HG02981 (cell line): ENCODE measurements at regions not wholly inside any gene's neighbourhood (a gene's known extent, or its start where the extent isn't known, plus 50 kb on each side); places are given as distances from the start of the nearest gene placed in this dataset.

Experiments
- ATAC-seq: cut with Tn5 transposase; IDR thresholded peaks from one replicate; pipeline ENCODE4 v1.9.1; 2021; ENCODE audit warnings: mild to moderate bottlenecking, moderate library complexity; ENCODE audit not compliant: unreplicated experiment

DNA sequence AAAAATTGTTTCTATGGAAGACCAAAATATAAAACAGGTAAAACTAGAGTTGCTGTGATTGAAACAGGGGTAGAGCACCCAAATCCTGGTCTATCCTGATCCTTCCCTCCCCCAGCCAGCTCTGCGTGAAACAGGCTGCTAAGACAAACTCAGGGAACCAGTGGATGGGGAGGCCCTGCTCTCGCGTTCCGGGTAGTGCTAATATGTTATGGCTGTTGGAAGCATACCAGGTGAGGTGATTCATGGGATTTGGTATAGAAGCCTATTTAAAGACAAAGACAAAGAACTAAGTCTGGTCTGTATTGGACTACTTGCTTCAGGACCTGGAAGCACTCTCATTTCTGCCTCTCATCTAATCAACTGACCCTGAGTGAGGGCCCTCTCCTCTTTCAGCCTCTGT lies 63.0 kb upstream of the CCBE1 start:
- ATAC-seq = no peak

DNA sequence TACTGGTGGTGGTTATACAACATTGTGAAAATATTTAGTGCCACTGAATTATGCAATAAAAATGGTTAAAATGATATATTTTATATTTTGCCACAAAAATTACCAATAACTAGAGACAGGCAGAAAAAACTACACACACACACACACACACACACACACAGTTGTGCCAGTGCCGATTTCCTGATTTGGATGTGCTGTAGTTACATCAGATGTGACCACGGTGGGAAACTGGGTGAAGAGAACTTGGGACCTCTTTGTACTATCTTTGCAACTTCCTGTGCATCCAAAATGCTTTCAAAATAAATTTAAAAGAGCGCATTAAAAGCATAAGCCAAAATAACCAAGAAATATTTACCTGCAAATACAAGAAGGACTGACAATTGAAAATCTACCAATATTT lies 61.6 kb upstream of the CCBE1 start:
- no peak for ATAC-seq

DNA sequence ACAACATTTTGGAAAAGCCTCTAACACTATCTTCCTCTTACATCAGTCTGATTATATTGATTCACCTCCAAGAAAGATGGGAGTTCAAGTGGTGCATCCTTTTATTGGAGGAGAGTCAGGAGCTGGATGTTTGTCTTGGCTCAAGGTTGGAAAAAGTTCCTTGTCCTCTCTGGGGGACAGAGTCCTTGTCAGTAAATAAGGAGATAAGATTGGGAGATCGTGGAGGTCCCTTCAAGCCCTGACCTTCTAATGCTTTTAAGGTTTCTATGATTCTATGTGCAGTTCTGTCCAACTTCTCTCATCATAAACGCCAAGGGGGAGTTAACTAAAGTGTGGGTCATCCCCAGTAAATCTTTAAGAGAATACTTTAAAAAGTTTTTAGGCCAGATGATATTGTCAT lies 60.9 kb upstream of the CCBE1 start:
- no peak for ATAC-seq

- ATAC-seq = no peak
Measured at GRCh38 chr18:59752666-59753065, 55.4 kb upstream of the CCBE1 start.

DNA sequence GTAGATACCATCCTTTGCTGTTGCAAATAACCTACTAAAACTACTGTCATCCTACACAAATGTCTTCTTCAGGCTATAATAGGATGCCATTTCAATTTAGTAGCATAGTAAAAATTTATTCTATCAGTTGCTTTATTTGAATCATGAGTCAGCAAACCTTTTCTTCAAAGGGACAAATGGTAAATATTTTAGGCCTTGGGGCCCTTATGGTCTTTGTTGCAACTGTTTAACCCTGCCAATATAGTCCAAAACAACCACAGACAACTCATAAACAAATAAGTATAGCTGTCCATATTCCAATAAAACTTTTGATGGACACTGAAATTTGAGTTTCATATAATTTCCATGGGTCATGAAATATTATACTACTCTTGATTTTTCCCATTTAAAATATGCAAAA lies 54.0 kb upstream of the CCBE1 start:
- ATAC-seq = no peak

DNA sequence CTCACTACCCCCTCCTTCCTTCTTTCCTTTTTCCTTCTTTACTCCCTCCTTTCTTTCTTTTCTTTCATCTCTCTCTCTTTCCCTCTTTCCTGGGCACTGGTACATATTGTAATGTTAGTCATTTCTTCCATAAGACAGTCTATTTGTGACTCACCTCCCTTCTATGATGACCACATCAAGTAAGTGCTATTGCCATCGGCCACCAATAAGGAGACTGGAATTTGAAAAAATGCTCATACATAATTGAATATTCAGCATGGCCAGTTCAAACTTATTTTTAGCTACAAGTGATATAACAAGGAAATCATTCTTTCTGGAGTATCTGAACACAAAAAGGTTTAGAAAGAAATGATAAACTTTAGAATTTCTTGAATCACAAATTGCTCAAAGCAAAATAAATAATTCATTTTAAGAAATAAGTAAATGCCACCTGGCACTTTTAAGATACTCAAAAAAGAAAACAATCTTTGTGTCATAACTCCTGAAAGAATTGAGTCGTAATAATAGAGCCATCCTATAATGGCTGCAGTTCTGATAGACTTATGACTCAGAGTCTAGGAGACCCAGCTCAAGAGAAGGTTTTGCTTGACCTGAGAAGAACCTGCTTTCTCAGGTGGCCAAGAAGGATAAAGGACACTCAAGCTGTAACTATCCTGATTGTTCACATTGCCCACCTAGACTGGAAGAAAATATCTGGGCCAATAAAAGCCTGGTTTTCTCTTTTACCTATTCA lies 51.6 kb upstream of the CCBE1 start:
- no peak for ATAC-seq
